ENCODE measurements at regions not wholly inside any gene's neighbourhood (a gene's known extent, or its start where the extent isn't known, plus 50 kb on each side); places are given as distances from the start of the nearest gene placed in this dataset.

DNA sequence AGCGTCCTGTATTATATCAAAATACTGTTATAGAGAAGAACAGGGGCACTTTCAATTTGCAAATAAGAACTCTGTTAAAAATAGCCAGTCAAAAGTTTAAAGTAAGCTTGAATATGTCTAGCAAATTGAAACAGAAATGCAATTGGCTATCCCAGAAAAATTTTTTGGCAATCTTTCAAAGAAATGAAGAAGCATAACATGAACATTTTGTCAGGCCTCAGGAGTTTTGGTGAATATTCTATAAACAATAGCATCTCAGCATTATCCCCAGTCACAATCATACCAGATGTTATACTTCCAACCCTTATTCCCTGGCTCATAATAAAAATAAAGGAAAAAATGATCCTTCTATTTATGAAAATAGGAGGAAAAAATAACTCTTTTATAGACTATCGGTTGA, 252.4 kb downstream of the GRB14 start:
- Mint-ChIP-seq H3K27me3 (no peaks in the 10 kb centered on the region), H3K4me3 (no peak overlapping the region), H3K4me1 (ENCODE audit: low read depth in 2 of 2) (no peaks in the 10 kb centered on the region), H3K9me3 (peaks cover 8% of the 10 kb centered on the region), H3K27ac (no peak overlapping the region), H3K36me3 (no peaks in the 10 kb centered on the region)
- no peak for DNase-seq (ENCODE audit: low spot score)
- ATAC-seq, result no peak

DNA sequence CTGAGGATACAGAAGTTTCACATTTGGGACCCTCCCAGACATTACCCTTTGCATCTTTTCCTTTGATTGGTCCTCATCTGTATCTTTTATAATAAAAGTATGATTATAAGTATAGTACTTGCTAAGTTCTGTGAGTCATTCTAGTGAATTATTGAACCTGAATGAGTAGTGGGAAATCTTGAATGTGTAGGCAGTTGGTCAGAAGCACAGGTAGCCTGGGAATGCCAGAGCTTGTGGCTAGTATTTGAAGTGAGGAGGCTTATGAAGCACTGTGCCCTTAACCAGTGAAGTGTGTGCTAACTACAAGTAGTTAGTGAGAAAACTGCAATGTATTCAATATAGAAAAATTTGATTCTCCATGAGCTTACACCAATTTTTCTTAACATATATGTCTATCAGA, 257.6 kb downstream of the GRB14 start:
- DNase-seq (ENCODE audit: low spot score) (no peak), ATAC-seq (no peak)
- H3K36me3 Mint-ChIP-seq, result no peaks in the 10 kb centered on the region
- no peaks in the 10 kb centered on the region for H3K4me1 Mint-ChIP-seq (ENCODE audit: low read depth in 2 of 2)
- H3K9me3 Mint-ChIP-seq, result peaks cover 8% of the 10 kb centered on the region
- H3K27me3 Mint-ChIP-seq, result no peaks in the 10 kb centered on the region
- no peak overlapping the region for H3K27ac Mint-ChIP-seq
- H3K4me3 Mint-ChIP-seq, result no peak overlapping the region

DNA sequence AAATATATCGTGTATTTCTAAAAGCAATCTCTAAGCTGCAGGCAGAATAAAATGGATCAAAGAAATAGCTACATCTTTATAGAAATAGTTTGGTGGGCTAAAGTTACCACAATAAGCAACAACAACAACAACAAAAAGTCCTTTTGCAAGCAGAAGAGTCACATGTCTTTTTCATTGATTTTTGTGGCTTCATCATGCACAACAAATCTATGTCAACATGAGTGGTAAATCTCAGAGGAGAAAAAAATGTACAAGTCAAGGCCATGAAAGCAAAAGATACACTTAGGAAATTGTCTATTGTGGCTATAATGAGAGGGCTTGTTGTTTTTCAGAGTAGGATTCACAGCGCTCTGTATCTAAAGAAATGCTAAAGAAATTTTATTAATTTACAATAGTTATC, 269.7 kb downstream of the GRB14 start:
- ATAC-seq (no peak), DNase-seq (ENCODE audit: low spot score) (no peak)
- Mint-ChIP-seq H3K36me3 (peaks cover 5% of the 10 kb centered on the region), H3K9me3 (peaks cover 16% of the 10 kb centered on the region), H3K4me3 (no peak overlapping the region), H3K27ac (no peak overlapping the region), H3K27me3 (no peaks in the 10 kb centered on the region), H3K4me1 (ENCODE audit: low read depth in 2 of 2) (no peaks in the 10 kb centered on the region)

DNA sequence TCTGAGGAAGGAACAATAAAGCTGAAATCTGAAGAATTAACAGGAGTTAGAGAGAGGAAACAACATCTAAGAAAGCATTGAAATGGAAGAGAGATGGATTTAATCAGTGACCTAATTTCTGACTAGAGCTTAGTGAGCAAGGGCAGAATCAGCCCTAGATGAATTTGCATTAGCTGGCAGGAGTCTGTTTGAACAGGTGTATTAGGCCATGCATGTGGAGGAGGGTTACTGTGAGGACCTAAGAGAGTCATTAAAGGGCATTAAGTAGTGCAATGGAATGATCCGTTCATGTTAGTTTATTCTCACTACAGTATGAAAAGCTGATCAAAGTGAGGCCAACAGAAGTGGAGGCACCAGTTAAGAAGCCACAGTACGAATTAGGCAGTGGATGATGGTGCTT, 285.3 kb downstream of the GRB14 start:
- H3K4me3 Mint-ChIP-seq, result no peak overlapping the region
- H3K27me3 Mint-ChIP-seq, result no peaks in the 10 kb centered on the region
- H3K36me3 Mint-ChIP-seq, result peaks cover 10% of the 10 kb centered on the region
- no peak overlapping the region for H3K27ac Mint-ChIP-seq
- no peaks in the 10 kb centered on the region for H3K4me1 Mint-ChIP-seq (ENCODE audit: low read depth in 2 of 2)
- DNase-seq (ENCODE audit: low spot score) (no peak), ATAC-seq (no peak)
- peaks cover 18% of the 10 kb centered on the region for H3K9me3 Mint-ChIP-seq

DNA sequence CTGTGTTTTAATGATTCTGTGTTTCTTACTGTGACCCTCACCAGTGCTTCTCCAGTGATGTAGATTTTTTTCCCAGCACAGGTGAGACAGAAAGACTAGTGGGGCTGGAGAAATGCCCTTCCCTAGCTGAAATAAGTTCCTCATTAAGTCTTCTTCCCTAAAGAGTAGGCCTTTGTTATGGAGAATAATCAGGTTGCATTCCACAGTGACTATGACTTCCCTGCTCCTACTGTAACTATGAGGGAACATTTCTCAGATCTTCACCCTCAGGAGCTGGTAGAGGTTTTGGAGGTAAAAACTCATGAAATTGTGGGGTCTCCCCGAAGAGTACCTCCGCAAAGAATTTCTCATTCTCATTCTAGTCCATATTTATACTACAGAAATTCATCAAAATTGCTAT, 286.2 kb downstream of the GRB14 start:
- ATAC-seq, result no peak
- Mint-ChIP-seq H3K4me1 (ENCODE audit: low read depth in 2 of 2) (no peaks in the 10 kb centered on the region), H3K9me3 (peaks cover 16% of the 10 kb centered on the region)

DNA sequence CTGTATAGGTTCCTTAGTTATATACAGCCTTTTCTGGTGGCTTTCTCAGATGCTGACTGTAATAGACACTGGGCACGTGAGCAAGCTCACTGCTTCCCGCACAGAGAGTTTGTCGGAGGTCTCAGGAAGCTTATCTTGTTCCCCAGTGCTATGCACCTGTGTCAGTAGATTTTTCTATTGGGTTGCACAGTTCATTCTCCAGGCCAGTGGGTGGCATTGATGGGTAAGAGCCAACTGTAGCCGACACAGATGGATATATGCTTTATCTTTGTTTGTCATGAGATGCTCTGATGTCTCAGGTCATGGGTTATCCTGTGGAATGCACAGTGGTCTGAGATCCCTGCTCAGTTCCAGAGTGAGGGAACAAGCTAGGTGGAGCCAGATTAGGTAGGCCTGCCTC, 293.0 kb downstream of the GRB14 start:
- Mint-ChIP-seq H3K27me3 (no peaks in the 10 kb centered on the region), H3K36me3 (peaks cover 6% of the 10 kb centered on the region), H3K4me3 (no peak overlapping the region), H3K4me1 (ENCODE audit: low read depth in 2 of 2) (no peaks in the 10 kb centered on the region), H3K9me3 (peaks cover 19% of the 10 kb centered on the region), H3K27ac (no peak overlapping the region)
- ATAC-seq (no peak), DNase-seq (ENCODE audit: low spot score) (no peak)

More for the DNA sequence above, 286.2 kb downstream of the GRB14 start:
- no peak for DNase-seq (ENCODE audit: low spot score)
- Mint-ChIP-seq H3K36me3 (peaks cover 11% of the 10 kb centered on the region), H3K27ac (no peak overlapping the region), H3K27me3 (no peaks in the 10 kb centered on the region), H3K4me3 (no peak overlapping the region)

DNA sequence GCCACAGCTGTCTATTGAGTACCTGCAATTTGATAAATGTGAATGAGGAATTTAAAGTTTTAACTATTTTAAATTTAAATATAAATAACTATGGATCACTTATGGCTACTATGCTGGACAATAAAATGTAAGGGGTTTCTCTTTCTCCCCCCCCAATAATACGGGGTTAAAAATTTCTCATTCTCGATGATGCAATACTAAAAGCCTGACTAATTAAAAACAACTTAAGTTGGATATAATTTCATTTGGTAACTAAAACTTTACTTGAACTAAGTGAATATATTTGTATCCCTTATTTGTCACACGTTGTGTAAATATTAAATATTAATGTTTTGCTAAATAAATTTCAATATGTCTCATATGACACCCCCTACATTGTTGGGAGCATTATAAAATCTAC, 297.3 kb downstream of the GRB14 start:
- Mint-ChIP-seq H3K36me3 (peaks cover 5% of the 10 kb centered on the region), H3K27me3 (no peaks in the 10 kb centered on the region), H3K27ac (no peak overlapping the region), H3K9me3 (peaks cover 27% of the 10 kb centered on the region), H3K4me1 (ENCODE audit: low read depth in 2 of 2) (no peaks in the 10 kb centered on the region), H3K4me3 (no peak overlapping the region)
- DNase-seq (ENCODE audit: low spot score) (no peak), ATAC-seq (no peak)

DNA sequence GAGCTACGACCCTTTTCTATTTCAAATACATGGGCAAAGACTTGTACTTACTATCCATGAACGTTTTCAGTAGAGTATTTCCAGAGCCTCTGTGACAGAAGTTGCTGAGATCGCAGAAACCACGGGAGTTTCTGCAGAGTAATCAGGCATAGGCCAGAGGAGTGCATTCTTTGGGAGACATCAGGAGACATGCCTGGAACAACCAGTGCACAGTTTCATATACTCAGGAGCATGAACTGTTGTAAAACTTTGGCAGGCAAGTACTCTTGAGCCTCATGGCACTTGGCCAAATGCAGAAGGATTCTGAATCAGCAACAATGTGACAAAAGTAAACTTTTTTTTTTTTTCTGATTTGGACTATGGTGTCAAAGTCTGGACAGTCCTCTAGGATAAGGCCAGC, 307.1 kb downstream of the GRB14 start:
- Mint-ChIP-seq H3K27me3 (no peaks in the 10 kb centered on the region), H3K9me3 (peaks cover 9% of the 10 kb centered on the region), H3K4me1 (ENCODE audit: low read depth in 2 of 2) (no peaks in the 10 kb centered on the region), H3K27ac (no peak overlapping the region), H3K36me3 (no peaks in the 10 kb centered on the region), H3K4me3 (no peak overlapping the region)
- ATAC-seq (no peak), DNase-seq (ENCODE audit: low spot score) (no peak)

DNA sequence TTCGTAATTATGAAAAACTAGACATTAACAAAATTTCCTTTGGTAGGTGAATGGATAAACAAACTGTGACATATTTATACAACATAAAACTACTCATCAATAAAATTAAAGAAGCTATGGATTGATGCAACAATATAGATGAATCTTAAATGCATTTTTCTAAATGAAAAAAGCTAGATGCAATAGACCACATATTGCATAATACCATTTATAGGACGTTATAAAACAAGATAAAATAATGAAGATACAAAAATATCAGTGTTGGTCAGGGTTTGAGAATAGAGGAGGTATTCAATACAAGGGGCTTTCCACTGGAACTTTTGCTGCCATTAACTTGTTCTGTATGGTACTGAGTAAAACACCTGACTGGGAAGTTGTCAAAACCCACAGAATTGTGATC, 314.4 kb downstream of the GRB14 start:
- no peaks in the 10 kb centered on the region for H3K4me1 Mint-ChIP-seq (ENCODE audit: low read depth in 2 of 2)
- peaks cover 22% of the 10 kb centered on the region for H3K9me3 Mint-ChIP-seq

DNA sequence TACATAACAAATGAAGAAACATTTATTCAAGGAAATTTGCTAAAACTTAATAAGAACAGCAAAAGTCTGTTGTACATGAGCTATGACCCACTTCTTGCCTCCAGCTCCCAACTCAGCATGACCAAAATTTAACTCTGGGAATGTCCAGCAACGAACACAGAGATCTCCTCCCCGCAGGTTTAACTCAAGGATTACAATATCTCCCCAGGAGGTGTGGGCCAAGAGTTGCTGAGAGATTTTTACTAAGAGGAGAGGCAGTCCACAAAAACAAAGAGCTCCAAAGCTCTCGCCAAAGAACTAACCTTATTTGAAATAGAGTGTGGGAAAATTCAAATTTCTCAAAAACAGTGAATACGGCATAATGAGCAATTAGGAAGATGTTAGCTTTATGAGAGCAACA, 318.5 kb downstream of the GRB14 start:
- peaks cover 39% of the 10 kb centered on the region for H3K9me3 Mint-ChIP-seq
- DNase-seq (ENCODE audit: low spot score) (no peak), ATAC-seq (no peak)
- H3K27ac Mint-ChIP-seq, result no peak overlapping the region
- H3K27me3 Mint-ChIP-seq, result no peaks in the 10 kb centered on the region
- no peak overlapping the region for H3K4me3 Mint-ChIP-seq
- H3K4me1 Mint-ChIP-seq (ENCODE audit: low read depth in 2 of 2), result no peaks in the 10 kb centered on the region
- peaks cover 19% of the 10 kb centered on the region for H3K36me3 Mint-ChIP-seq

More for the DNA sequence above, 314.4 kb downstream of the GRB14 start:
- H3K27ac Mint-ChIP-seq, result no peak overlapping the region
- H3K36me3 Mint-ChIP-seq, result no peaks in the 10 kb centered on the region
- DNase-seq (ENCODE audit: low spot score) (no peak), ATAC-seq (no peak)
- H3K27me3 Mint-ChIP-seq, result no peaks in the 10 kb centered on the region
- H3K4me3 Mint-ChIP-seq, result no peak overlapping the region

DNA sequence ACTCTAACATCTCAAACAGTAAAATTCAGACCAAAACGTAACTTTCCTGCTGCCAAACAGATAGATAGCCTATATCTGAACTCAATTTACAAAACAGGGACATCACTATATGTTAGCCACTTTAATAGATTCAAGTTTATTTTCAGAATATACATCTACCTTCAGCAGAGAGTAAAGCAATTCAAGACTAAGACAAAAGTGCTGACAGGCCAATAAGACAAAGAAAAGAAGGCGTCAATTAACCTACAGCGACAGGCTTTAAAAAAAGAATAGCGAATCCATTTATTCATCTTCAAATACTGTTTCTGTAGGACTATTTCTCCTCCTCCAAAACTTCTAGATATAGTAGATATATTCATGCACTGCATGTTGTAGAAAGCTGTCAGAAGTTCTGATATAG, 333.0 kb downstream of the GRB14 start:
- Mint-ChIP-seq H3K4me1 (ENCODE audit: low read depth in 2 of 2) (no peaks in the 10 kb centered on the region), H3K36me3 (peaks cover 4% of the 10 kb centered on the region), H3K9me3 (peaks cover 32% of the 10 kb centered on the region), H3K4me3 (no peak overlapping the region), H3K27me3 (no peaks in the 10 kb centered on the region), H3K27ac (no peak overlapping the region)
- no peak for ATAC-seq
- no peak for DNase-seq (ENCODE audit: low spot score)

DNA sequence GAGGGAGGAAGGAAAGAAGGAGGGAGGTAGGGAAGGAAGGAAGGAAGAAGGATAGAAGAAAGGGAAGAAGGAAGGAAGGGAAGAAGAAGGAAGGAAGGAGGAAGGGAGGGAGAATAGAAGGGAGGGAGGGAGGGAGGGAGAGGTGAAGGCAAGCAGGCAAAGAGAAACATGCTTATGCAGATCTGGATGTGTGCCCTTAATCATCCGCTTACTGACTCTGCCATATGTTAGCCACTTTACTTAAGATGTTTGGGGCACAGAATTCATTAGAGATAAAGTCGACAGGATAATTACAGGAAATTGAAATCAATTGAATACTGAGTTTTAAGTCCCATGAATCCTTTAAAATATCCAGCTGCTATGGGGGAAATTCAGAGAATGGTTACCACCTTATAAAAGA, 334.2 kb downstream of the GRB14 start:
- no peak for ATAC-seq
- Mint-ChIP-seq H3K4me1 (ENCODE audit: low read depth in 2 of 2) (no peaks in the 10 kb centered on the region), H3K9me3 (peaks cover 32% of the 10 kb centered on the region), H3K4me3 (no peak overlapping the region), H3K27ac (no peak overlapping the region), H3K27me3 (no peaks in the 10 kb centered on the region), H3K36me3 (peaks cover 4% of the 10 kb centered on the region)
- no peak for DNase-seq (ENCODE audit: low spot score)

DNA sequence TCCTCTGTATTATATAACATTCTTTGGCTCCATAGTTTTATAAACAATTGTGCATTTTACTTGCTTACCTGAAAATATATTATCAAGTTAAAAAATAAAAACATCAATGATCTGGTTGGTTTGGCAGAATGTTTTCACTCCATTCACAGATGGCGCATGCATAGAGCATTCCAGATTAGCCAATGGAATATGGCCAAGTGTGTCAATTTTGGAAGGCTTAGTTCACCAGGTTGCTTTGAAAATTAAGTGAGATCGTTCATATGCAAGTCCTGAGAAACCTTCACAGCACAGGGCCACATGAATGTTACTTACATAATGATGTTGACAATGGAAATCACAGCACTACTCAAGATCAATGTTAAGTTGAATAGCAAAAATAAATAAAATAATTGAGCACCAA, 335.7 kb downstream of the GRB14 start:
- H3K9me3 Mint-ChIP-seq, result peaks cover 24% of the 10 kb centered on the region
- peaks cover 5% of the 10 kb centered on the region for H3K36me3 Mint-ChIP-seq
- no peak overlapping the region for H3K4me3 Mint-ChIP-seq
- H3K27me3 Mint-ChIP-seq, result no peaks in the 10 kb centered on the region
- ATAC-seq (no peak), DNase-seq (ENCODE audit: low spot score) (no peak)
- H3K27ac Mint-ChIP-seq, result no peak overlapping the region
- no peaks in the 10 kb centered on the region for H3K4me1 Mint-ChIP-seq (ENCODE audit: low read depth in 2 of 2)

DNA sequence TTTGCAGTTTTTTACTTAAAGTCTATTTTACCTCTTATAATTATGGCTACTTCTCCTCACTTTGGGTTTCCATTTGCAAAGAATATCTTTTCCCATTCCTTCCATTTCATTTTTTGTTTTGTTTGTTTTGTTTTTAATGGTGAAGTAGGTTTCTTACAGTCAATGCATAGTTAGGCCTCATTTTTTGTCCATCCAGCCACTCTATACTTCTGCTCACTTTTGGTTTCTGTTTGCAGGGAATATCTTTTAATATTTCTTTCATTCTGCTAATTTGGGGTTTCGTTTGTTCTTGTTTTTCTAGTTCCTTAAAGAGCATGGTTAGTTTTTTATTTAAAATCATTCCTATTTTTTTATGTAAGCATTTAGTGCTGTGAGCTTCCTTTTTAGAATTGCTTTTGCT, 339.4 kb downstream of the GRB14 start:
- no peaks in the 10 kb centered on the region for H3K4me1 Mint-ChIP-seq (ENCODE audit: low read depth in 2 of 2)
- ATAC-seq, result no peak
- H3K27ac Mint-ChIP-seq, result no peak overlapping the region
- DNase-seq (ENCODE audit: low spot score), result no peak
- H3K36me3 Mint-ChIP-seq, result peaks cover 7% of the 10 kb centered on the region
- H3K9me3 Mint-ChIP-seq, result peaks cover 9% of the 10 kb centered on the region
- no peaks in the 10 kb centered on the region for H3K27me3 Mint-ChIP-seq
- no peak overlapping the region for H3K4me3 Mint-ChIP-seq

DNA sequence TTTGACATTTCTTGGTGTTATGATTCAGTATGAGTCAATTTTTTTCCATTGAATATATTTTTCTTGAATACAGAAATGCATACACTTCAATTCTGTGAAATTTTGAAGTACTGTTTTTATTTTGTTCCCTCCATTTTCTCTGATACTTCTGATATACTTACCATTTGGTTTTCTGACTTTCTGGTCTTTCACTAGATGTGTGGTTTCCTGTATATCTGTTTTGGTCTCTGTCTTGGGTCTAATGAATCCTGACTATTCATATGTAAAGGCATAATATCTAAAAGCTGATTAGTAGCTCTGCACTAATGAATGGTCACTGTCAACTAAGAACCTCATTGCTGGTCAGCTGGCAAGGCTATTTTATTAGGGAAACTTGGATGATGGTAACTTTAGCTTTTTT, 345.6 kb downstream of the GRB14 start:
- ATAC-seq (no peak), DNase-seq (ENCODE audit: low spot score) (no peak)
- Mint-ChIP-seq H3K4me3 (no peak overlapping the region), H3K36me3 (peaks cover 6% of the 10 kb centered on the region), H3K4me1 (ENCODE audit: low read depth in 2 of 2) (no peaks in the 10 kb centered on the region), H3K27ac (no peak overlapping the region), H3K9me3 (peaks cover 9% of the 10 kb centered on the region), H3K27me3 (no peaks in the 10 kb centered on the region)

Data from natural killer cell treated with Interleukin-12 subunit alpha and Interleukin-12 subunit beta and Interleukin-15 and Interleukin-18, amount 100 ng/mL, for 72 hours (primary cell).